CD14-positive monocyte (primary cell): ENCODE measurements at regions not wholly inside any gene's neighbourhood (a gene's known extent, or its start where the extent isn't known, plus 50 kb on each side); places are given as distances from the start of the nearest gene placed in this dataset.

Experiments
- DNase-seq, 3 donors: peaks; one replicate each; pipeline ENCODE4 v3.0.0-alpha.2; 2011 to 2022
- H2AFZ ChIP-seq: 2 replicates; pipeline ENCODE4 v1.6.0; 2012; ENCODE audit warnings: mild to moderate bottlenecking, low read depth, low read length, inconsistent platforms; ENCODE audit not compliant: insufficient read depth, poor library complexity, severe bottlenecking
- H3K27ac ChIP-seq, 2 donors: 1 replicate in 1 of 2; 2 replicates in 1 of 2; pipeline ENCODE4 v1.5.1; 2012 to 2013; ENCODE audit warnings: low read length in 2 of 2, control low read depth in 1 of 2, inconsistent platforms in 1 of 2, low read depth in 1 of 2, mild to moderate bottlenecking in 1 of 2
- H3K27me3 ChIP-seq, 2 donors: one replicate each; pipeline versions ENCODE4 v1.6.0 to v1.6.1; 2011 to 2013; ENCODE audit warnings: low read length in 2 of 2; ENCODE audit not compliant: control insufficient read depth in 2 of 2, insufficient read depth in 2 of 2
- H3K36me3 ChIP-seq, 2 donors: replicated peaks in 1 of 2; 1 replicate in 1 of 2; 2 replicates in 1 of 2; pipeline versions ENCODE4 v1.5.1 to v1.6.1; 2012 to 2013; ENCODE audit warnings: low read length in 2 of 2, control low read depth in 1 of 2, inconsistent platforms in 1 of 2, mild to moderate bottlenecking in 1 of 2; ENCODE audit not compliant: insufficient read depth in 2 of 2, control insufficient read depth in 1 of 2
- H3K4me1 ChIP-seq, 2 donors: 1 replicate in 1 of 2; 2 replicates in 1 of 2; pipeline versions ENCODE4 v1.5.1 to v1.6.1; 2012 to 2013; ENCODE audit warnings: low read length in 2 of 2, control low read depth in 1 of 2, inconsistent platforms in 1 of 2, mild to moderate bottlenecking in 1 of 2, moderate library complexity in 1 of 2; ENCODE audit not compliant: insufficient read depth in 2 of 2, control insufficient read depth in 1 of 2
- H3K4me2 ChIP-seq: replicated peaks from 2 replicates; pipeline ENCODE3; 2012; ENCODE audit warnings: low read length, moderate library complexity, mild to moderate bottlenecking; ENCODE audit not compliant: poor library complexity, severe bottlenecking; ENCODE audit errors: extremely low read depth
- H3K4me3 ChIP-seq, 3 experiments: fragments of 200-600 bp in 1 of 3; sonication (generic) in 1 of 3; replicated peaks in 1 of 3; 1 replicate in 2 of 3; 2 replicates in 1 of 3; pipeline ENCODE4 v1.5.1; 2011 to 2013; ENCODE audit warnings: low read length in 3 of 3, mild to moderate bottlenecking in 3 of 3, control low read depth in 2 of 3, low read depth in 2 of 3, inconsistent platforms in 1 of 3, moderate library complexity in 1 of 3
- H3K79me2 ChIP-seq: 2 replicates; pipeline ENCODE4 v1.6.0; 2012; ENCODE audit warnings: mild to moderate bottlenecking, control low read depth, inconsistent platforms, low read length, moderate library complexity; ENCODE audit not compliant: insufficient read depth
- H3K9ac ChIP-seq: 2 replicates; pipeline ENCODE4 v1.6.0; 2017; ENCODE audit warnings: low read length, mild to moderate bottlenecking; ENCODE audit not compliant: insufficient read depth, poor library complexity, severe bottlenecking
- H3K9me3 ChIP-seq, 2 donors: replicated peaks in 1 of 2; 1 replicate in 1 of 2; 2 replicates in 1 of 2; pipeline versions ENCODE4 v1.5.1 to v1.6.1; 2012 to 2013; ENCODE audit warnings: low read length in 2 of 2, control low read depth in 1 of 2; ENCODE audit not compliant: control insufficient read depth in 1 of 2, insufficient read depth in 1 of 2
- H4K20me1 ChIP-seq: 2 replicates; pipeline ENCODE4 v1.6.0; 2012; ENCODE audit warnings: mild to moderate bottlenecking, low read length, control low read depth, moderate library complexity; ENCODE audit not compliant: insufficient read depth
- H3K27ac Mint-ChIP-seq, 7 donors: one replicate each; pipeline ENCODE4 v1.8.0; 2020; ENCODE audit warnings: mild to moderate bottlenecking in 7 of 7, mixed read lengths in 7 of 7, moderate library complexity in 6 of 7, inconsistent platforms in 2 of 7
- H3K27me3 Mint-ChIP-seq, 3 donors: one replicate each; pipeline ENCODE4 v1.8.0; 2021 to 2022; ENCODE audit warnings: low read depth in 3 of 3, mild to moderate bottlenecking in 3 of 3, mixed read lengths in 3 of 3, moderate library complexity in 3 of 3, inconsistent platforms in 1 of 3
- H3K36me3 Mint-ChIP-seq, 2 donors: one replicate each; pipeline ENCODE4 v1.8.0; 2020; ENCODE audit warnings: mixed read lengths in 2 of 2, inconsistent platforms in 1 of 2, mild to moderate bottlenecking in 1 of 2
- H3K4me1 Mint-ChIP-seq: one replicate; pipeline ENCODE4 v1.8.0; 2020; ENCODE audit warnings: mild to moderate bottlenecking, mixed read lengths
- H3K4me3 Mint-ChIP-seq, 2 donors: one replicate each; pipeline ENCODE4 v1.8.0; 2020; ENCODE audit warnings: mild to moderate bottlenecking in 2 of 2, mixed read lengths in 2 of 2, moderate library complexity in 1 of 2
- H3K9me3 Mint-ChIP-seq, 7 donors: one replicate each; pipeline ENCODE4 v1.8.0; 2020 to 2022; ENCODE audit warnings: mixed read lengths in 7 of 7, mild to moderate bottlenecking in 6 of 7, moderate library complexity in 6 of 7, inconsistent platforms in 2 of 7
- CTCF ChIP-seq: fragments of 200-600 bp; IDR thresholded peaks from one replicate; pipeline ENCODE4 v1.8.0; 2022; ENCODE audit warnings: antibody characterized with exemption, mild to moderate bottlenecking
- WGBS: methylation state at CpG from one replicate; pipeline ENCODE4 v1.1.5; 2013; ENCODE audit warnings: missing lambda C conversion rate; ENCODE audit not compliant: insufficient coverage; 5-methylcytosine and 5-hydroxymethylcytosine counted together
- intact Hi-C, 2 donors: fragments of 100-400 bp; cut with micrococcal nuclease; formaldehyde crosslinking; loops; one replicate each; pipeline versions ENCODE4 v1.15.0 to v1.15.1; 2023

GRCh38 chr13:76632401-76633044, 253.7 kb downstream of the KCTD12 start:
- H3K27me3 Mint-ChIP-seq: peaks cover 0 to 3% (median 0%) of the 10 kb centered on the region in 3 donors
- H3K27ac ChIP-seq: no peak overlapping the region
- H3K9me3 Mint-ChIP-seq: peaks cover 2 to 11% (median 5%) of the 10 kb centered on the region in 7 donors
- no peak overlapping the region for H3K4me2 ChIP-seq
- no peaks in the 10 kb centered on the region for H3K36me3 ChIP-seq
- no peaks in the 10 kb centered on the region for H3K79me2 ChIP-seq
- no peak for DNase-seq
- no peaks in the 10 kb centered on the region for H3K27me3 ChIP-seq
- H3K4me1 ChIP-seq: no peaks in the 10 kb centered on the region
- H3K4me3 Mint-ChIP-seq: no peak overlapping the region
- H3K4me3 ChIP-seq: no peak overlapping the region
- no peaks in the 10 kb centered on the region for H3K9me3 ChIP-seq
- no peak overlapping the region for H3K9ac ChIP-seq
- no peak overlapping the region for H3K27ac Mint-ChIP-seq
- WGBS: 17% methylated on average over 1 of the region's 3 CpGs
- no peaks in the 10 kb centered on the region for H3K4me1 Mint-ChIP-seq
- TF ChIP-seq CTCF: no peak
- no peaks in the 10 kb centered on the region for H3K36me3 Mint-ChIP-seq
- no peaks in the 10 kb centered on the region for H4K20me1 ChIP-seq
- no peak overlapping the region for H2AFZ ChIP-seq
- intact Hi-C loops: no loop called here

- Mint-ChIP-seq H3K36me3 (no peaks in the 10 kb centered on the region), H3K4me3 (no peak overlapping the region), H3K27me3 (peaks cover 0 to 3% (median 2%) of the 10 kb centered on the region in 3 donors), H3K27ac (no peak overlapping the region), H3K4me1 (no peaks in the 10 kb centered on the region), H3K9me3 (peaks cover 5 to 15% (median 6%) of the 10 kb centered on the region in 7 donors)
- Histone ChIP-seq H3K4me3 (no peak overlapping the region), H3K4me1 (no peaks in the 10 kb centered on the region), H3K27ac (no peak overlapping the region), H3K36me3 (no peaks in the 10 kb centered on the region), H4K20me1 (no peaks in the 10 kb centered on the region), H3K79me2 (no peaks in the 10 kb centered on the region), H3K4me2 (no peak overlapping the region), H3K9me3 (no peaks in the 10 kb centered on the region), H2AFZ (no peak overlapping the region), H3K27me3 (no peaks in the 10 kb centered on the region), H3K9ac (no peak overlapping the region)
- no peak for DNase-seq
- intact Hi-C loops: no loop called here
- no CpG with 5 or more reads among the region's 5 CpGs for WGBS
- TF ChIP-seq CTCF: no peak
Measured at GRCh38 chr13:76630629-76631230, 255.5 kb downstream of the KCTD12 start.
